DMS53 treated with DMSO at 0.1 percent for 48 hours (cell line): ENCODE measurements at regions not wholly inside any gene's neighbourhood (a gene's known extent, or its start where the extent isn't known, plus 50 kb on each side); places are given as distances from the start of the nearest gene placed in this dataset.

Source experiments
- DNase-seq: peaks from one replicate; lab custom pipeline; 2025; ENCODE audit not compliant: unreplicated experiment; lab: John Stamatoyannopoulos, UW

- DNase-seq = no peak
Measured at GRCh38 chr18:61949946-61950345, 57.1 kb upstream of the RNF152 start.

- no peak for DNase-seq
Measured at GRCh38 chr18:61948846-61949438, 56.1 kb upstream of the RNF152 start.

- no peak for DNase-seq
Measured at GRCh38 chr18:61948281-61948741, 55.5 kb upstream of the RNF152 start.

GRCh38 chr18:61946449-61946848, 53.6 kb upstream of the RNF152 start:
- DNase-seq = no peak

- no peak for DNase-seq
Measured at GRCh38 chr18:61943175-61943964, 50.6 kb upstream of the RNF152 start.
